LNCaP clone FGC (cell line): ENCODE measurements at regions not wholly inside any gene's neighbourhood (a gene's known extent, or its start where the extent isn't known, plus 50 kb on each side); places are given as distances from the start of the nearest gene placed in this dataset.

Source experiments
- DNase-seq: peaks from one replicate; pipeline ENCODE4 v3.0.0-alpha.2; 2011; ENCODE audit warnings: low read depth
- H3K4me3 ChIP-seq: 2 replicates; pipeline ENCODE4 v1.5.1; 2011; ENCODE audit warnings: mild to moderate bottlenecking, low read depth, low read length, control low read depth
- CTCF ChIP-seq: IDR thresholded peaks from 2 replicates; pipeline ENCODE4 v1.5.1; 2012; ENCODE audit warnings: mild to moderate bottlenecking; ENCODE audit not compliant: control insufficient read depth, insufficient read depth; ENCODE audit errors: extremely low read depth

GRCh38 chr2:236935631-236936445 is 149.9 kb upstream of the COPS8 start:
- no peak for DNase-seq
- no peak overlapping the region for H3K4me3 ChIP-seq
- TF ChIP-seq CTCF, result no peak

DNA sequence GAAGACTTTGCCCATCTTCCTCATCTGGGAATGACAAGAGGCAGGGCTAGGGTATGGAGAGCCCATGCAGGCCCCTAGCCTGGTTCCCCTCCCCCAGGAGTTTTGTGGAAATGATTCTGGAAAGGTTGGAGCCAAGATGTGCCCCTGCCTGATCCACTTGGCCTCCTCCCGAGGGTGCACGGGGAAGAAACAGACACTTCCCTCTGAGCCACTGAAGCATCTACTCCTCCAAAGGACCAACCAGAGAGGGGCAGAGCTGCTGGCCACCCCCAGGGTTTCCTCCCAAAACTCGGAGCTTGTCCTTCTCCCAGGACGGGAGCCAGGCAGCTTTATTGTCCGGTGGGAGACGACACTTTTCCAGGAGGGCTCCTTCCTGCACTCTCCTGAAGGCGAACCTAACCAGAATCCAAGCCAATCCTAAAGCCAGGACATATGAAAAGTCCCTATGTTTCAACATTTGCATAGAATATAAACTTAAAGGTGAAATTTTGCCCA is 149.2 kb upstream of the COPS8 start:
- no peak for DNase-seq
- no peak for TF ChIP-seq CTCF
- no peak overlapping the region for H3K4me3 ChIP-seq

- no peak for TF ChIP-seq CTCF
- no peak for DNase-seq
- no peak overlapping the region for H3K4me3 ChIP-seq
Observed at GRCh38 chr2:236938126-236938525, 147.6 kb upstream of the COPS8 start.

- H3K4me3 ChIP-seq, result no peak overlapping the region
- no peak for TF ChIP-seq CTCF
- no peak for DNase-seq
Observed at GRCh38 chr2:236939271-236939670, 146.4 kb upstream of the COPS8 start.

DNA sequence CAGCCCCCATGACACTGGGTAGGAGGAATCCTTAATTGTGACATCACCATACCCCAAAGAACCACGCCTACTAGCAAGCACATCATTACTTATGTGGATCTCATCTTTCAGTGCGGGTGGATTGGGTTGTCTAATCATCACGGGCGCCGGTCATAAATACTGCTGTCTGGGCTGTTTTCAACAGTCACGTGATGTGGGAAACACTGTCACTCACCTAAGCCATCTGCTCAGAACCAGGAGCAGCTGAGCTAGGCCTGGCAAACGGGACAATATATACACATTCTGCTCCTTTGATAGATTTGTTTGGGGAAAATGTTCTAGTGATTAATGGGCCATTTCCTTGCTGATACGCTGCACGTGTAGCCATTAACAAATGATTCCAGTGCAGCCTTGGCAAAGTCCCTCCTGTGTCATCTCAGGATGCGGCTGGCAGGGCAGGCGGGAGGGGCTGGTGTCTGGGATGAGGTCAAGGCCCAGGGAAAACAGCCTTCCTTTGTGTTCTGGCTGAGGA is 145.9 kb upstream of the COPS8 start:
- TF ChIP-seq CTCF, result no peak
- no peak for DNase-seq
- H3K4me3 ChIP-seq, result no peak overlapping the region

GRCh38 chr2:236940497-236940896 is 145.2 kb upstream of the COPS8 start:
- H3K4me3 ChIP-seq, result no peak overlapping the region
- DNase-seq, result no peak
- TF ChIP-seq CTCF, result no peak
